ENCODE measurements at regions not wholly inside any gene's neighbourhood (a gene's known extent, or its start where the extent isn't known, plus 50 kb on each side); places are given as distances from the start of the nearest gene placed in this dataset.

DNA sequence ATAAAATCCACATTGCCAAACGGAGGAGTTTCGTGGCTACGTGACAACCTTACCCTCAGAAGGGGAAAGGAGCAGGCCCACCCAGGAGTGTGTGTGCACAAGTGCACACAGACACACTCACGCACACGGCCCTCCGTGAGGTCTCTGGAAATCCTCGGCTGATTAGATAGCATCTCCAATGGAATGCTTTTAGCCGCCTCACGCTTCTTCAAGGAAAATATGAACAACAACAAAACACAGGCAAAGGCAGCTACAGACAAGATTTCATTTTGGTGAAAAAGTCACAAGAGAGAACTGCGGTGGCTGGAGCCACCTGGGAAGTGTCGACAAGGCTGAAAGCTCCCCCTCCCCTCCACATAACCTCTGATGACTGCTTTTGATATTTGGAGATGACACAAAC is 391.8 kb upstream of the MKI67 start:
- 54% methylated on average over 11 of the region's 11 CpGs for WGBS
- Histone ChIP-seq H3K9ac (ENCODE audit: low read length) (no peak overlapping the region), H3K36me3 (ENCODE audit: control insufficient read depth in 1 of 2, insufficient read depth in 2 of 2, low read depth in 1 of 2, low read length in 2 of 2) (no peaks in the 10 kb centered on the region), H3K27me3 (ENCODE audit: control insufficient read depth in 1 of 2, insufficient read depth in 1 of 2, low read length in 2 of 2) (peaks cover 0 to 4% of the 10 kb centered on the region in 2 experiments), H3K27ac (ENCODE audit: low read length, poor library complexity, severe bottlenecking) (no peak overlapping the region), H2BK120ac (ENCODE audit: low read depth, low read length) (no peak overlapping the region), H4K8ac (ENCODE audit: low read length) (no peak overlapping the region), H2BK5ac (ENCODE audit: low read depth, low read length, poor library complexity, severe bottlenecking) (no peak overlapping the region), H2AFZ (ENCODE audit: low read depth, low read length) (no peak overlapping the region), H3K9me3 (ENCODE audit: control insufficient read depth, low read length) (peaks cover 7% of the 10 kb centered on the region), H3K4me1 (ENCODE audit: control insufficient read depth, insufficient read depth, low read depth, low read length) (no peaks in the 10 kb centered on the region), H2BK12ac (ENCODE audit: low read length in 2 of 2) (no peak overlapping the region), H3K4ac (ENCODE audit: low read depth in 1 of 2, low read length in 2 of 2) (no peak overlapping the region), H4K91ac (ENCODE audit: low read length) (no peak overlapping the region), H3K4me2 (ENCODE audit: low read length, poor library complexity, severe bottlenecking) (no peak overlapping the region), H3K79me1 (replicated peaks; ENCODE audit: low read length, poor library complexity, severe bottlenecking) (no peaks in the 10 kb centered on the region), H3K18ac (ENCODE audit: low read depth in 1 of 2, low read length in 2 of 2) (no peak overlapping the region), H3K4me3 (ENCODE audit: insufficient read depth in 1 of 2, low read depth in 1 of 2, low read length in 2 of 2) (no peak overlapping the region), H2BK15ac (ENCODE audit: low read depth, poor library complexity, severe bottlenecking) (no peak overlapping the region), H3K14ac (ENCODE audit: low read length in 2 of 2) (no peak overlapping the region), H3K23ac (ENCODE audit: low read length in 2 of 2) (no peak overlapping the region), H2AK5ac (ENCODE audit: low read length, severe bottlenecking) (no peak overlapping the region)
- DNase-seq = no peak

- Histone ChIP-seq H3K27me3 (ENCODE audit: control insufficient read depth in 1 of 2, insufficient read depth in 1 of 2, low read length in 2 of 2) (peaks cover 0 to 4% of the 10 kb centered on the region in 2 experiments), H2BK120ac (ENCODE audit: low read depth, low read length) (no peak overlapping the region), H3K4me1 (ENCODE audit: control insufficient read depth, insufficient read depth, low read depth, low read length) (no peaks in the 10 kb centered on the region), H3K4me2 (ENCODE audit: low read length, poor library complexity, severe bottlenecking) (no peak overlapping the region), H3K27ac (ENCODE audit: low read length, poor library complexity, severe bottlenecking) (no peak overlapping the region), H2AK5ac (ENCODE audit: low read length, severe bottlenecking) (no peak overlapping the region), H2BK12ac (ENCODE audit: low read length in 2 of 2) (no peak overlapping the region), H3K79me1 (replicated peaks; ENCODE audit: low read length, poor library complexity, severe bottlenecking) (no peaks in the 10 kb centered on the region), H3K9me3 (ENCODE audit: control insufficient read depth, low read length) (peaks cover 7% of the 10 kb centered on the region), H3K4ac (ENCODE audit: low read depth in 1 of 2, low read length in 2 of 2) (no peak overlapping the region), H3K36me3 (ENCODE audit: control insufficient read depth in 1 of 2, insufficient read depth in 2 of 2, low read depth in 1 of 2, low read length in 2 of 2) (no peaks in the 10 kb centered on the region), H2BK5ac (ENCODE audit: low read depth, low read length, poor library complexity, severe bottlenecking) (no peak overlapping the region), H3K9ac (ENCODE audit: low read length) (no peak overlapping the region), H2BK15ac (ENCODE audit: low read depth, poor library complexity, severe bottlenecking) (no peak overlapping the region), H3K14ac (ENCODE audit: low read length in 2 of 2) (no peak overlapping the region), H2AFZ (ENCODE audit: low read depth, low read length) (no peak overlapping the region), H3K23ac (ENCODE audit: low read length in 2 of 2) (no peak overlapping the region), H3K4me3 (ENCODE audit: insufficient read depth in 1 of 2, low read depth in 1 of 2, low read length in 2 of 2) (no peak overlapping the region), H4K91ac (ENCODE audit: low read length) (no peak overlapping the region), H3K18ac (ENCODE audit: low read depth in 1 of 2, low read length in 2 of 2) (no peak overlapping the region), H4K8ac (ENCODE audit: low read length) (no peak overlapping the region)
- WGBS = 78% methylated on average over 6 of the region's 6 CpGs
- no peak for DNase-seq
These were observed 393.4 kb upstream of the MKI67 start for GRCh38 chr10:128519581-128519980.

DNA sequence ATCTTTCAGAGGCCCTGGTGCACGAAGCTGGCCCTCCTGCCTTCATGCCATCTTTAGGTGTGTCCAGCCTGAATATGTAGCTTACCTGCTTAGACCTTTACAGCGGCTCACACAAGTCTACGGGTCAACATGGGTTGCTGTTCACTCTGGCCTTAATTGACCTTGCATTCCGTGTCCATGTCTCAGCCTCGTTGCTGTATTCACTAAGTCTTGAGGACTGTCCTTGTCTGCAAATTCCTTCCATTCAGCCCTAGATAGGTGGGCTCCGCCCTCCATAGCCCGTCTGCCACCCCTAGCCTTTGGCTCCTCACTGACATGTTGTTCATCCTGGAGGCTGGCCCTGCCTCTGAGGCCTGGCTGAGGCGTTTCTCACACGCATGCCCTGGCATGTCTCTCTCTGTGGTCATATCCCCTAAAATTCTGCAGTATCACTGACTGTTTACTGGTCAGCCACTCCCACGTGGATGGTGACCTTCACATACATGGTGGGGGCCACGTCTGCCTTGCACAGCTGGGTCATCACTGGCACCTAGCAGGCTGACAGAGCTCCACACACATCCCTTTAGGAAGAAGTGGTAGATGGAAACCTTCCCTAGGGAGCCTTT is 394.1 kb upstream of the MKI67 start:
- no peak overlapping the region for H2BK5ac ChIP-seq (ENCODE audit: low read depth, low read length, poor library complexity, severe bottlenecking)
- WGBS = 81% methylated on average over 11 of the region's 11 CpGs
- H3K9ac ChIP-seq (ENCODE audit: low read length) = no peak overlapping the region
- H3K4ac ChIP-seq (ENCODE audit: low read depth in 1 of 2, low read length in 2 of 2) = no peak overlapping the region
- no peak for DNase-seq
- no peak overlapping the region for H4K8ac ChIP-seq (ENCODE audit: low read length)
- no peak overlapping the region for H4K91ac ChIP-seq (ENCODE audit: low read length)
- H2BK15ac ChIP-seq (ENCODE audit: low read depth, poor library complexity, severe bottlenecking) = no peak overlapping the region
- peaks cover 7% of the 10 kb centered on the region for H3K9me3 ChIP-seq (ENCODE audit: control insufficient read depth, low read length)
- peaks cover 0 to 4% of the 10 kb centered on the region in 2 experiments for H3K27me3 ChIP-seq (ENCODE audit: control insufficient read depth in 1 of 2, insufficient read depth in 1 of 2, low read length in 2 of 2)
- H3K14ac ChIP-seq (ENCODE audit: low read length in 2 of 2) = no peak overlapping the region
- H3K4me3 ChIP-seq (ENCODE audit: insufficient read depth in 1 of 2, low read depth in 1 of 2, low read length in 2 of 2) = no peak overlapping the region
- H2AK5ac ChIP-seq (ENCODE audit: low read length, severe bottlenecking) = no peak overlapping the region
- no peak overlapping the region for H3K23ac ChIP-seq (ENCODE audit: low read length in 2 of 2)
- no peak overlapping the region for H3K27ac ChIP-seq (ENCODE audit: low read length, poor library complexity, severe bottlenecking)
- H3K36me3 ChIP-seq (ENCODE audit: control insufficient read depth in 1 of 2, insufficient read depth in 2 of 2, low read depth in 1 of 2, low read length in 2 of 2) = no peaks in the 10 kb centered on the region
- H3K18ac ChIP-seq (ENCODE audit: low read depth in 1 of 2, low read length in 2 of 2) = no peak overlapping the region
- H2BK120ac ChIP-seq (ENCODE audit: low read depth, low read length) = no peak overlapping the region
- no peak overlapping the region for H2BK12ac ChIP-seq (ENCODE audit: low read length in 2 of 2)
- no peak overlapping the region for H3K4me2 ChIP-seq (ENCODE audit: low read length, poor library complexity, severe bottlenecking)
- H3K4me1 ChIP-seq (ENCODE audit: control insufficient read depth, insufficient read depth, low read depth, low read length) = no peaks in the 10 kb centered on the region
- no peaks in the 10 kb centered on the region for H3K79me1 ChIP-seq (replicated peaks; ENCODE audit: low read length, poor library complexity, severe bottlenecking)
- no peak overlapping the region for H2AFZ ChIP-seq (ENCODE audit: low read depth, low read length)

DNA sequence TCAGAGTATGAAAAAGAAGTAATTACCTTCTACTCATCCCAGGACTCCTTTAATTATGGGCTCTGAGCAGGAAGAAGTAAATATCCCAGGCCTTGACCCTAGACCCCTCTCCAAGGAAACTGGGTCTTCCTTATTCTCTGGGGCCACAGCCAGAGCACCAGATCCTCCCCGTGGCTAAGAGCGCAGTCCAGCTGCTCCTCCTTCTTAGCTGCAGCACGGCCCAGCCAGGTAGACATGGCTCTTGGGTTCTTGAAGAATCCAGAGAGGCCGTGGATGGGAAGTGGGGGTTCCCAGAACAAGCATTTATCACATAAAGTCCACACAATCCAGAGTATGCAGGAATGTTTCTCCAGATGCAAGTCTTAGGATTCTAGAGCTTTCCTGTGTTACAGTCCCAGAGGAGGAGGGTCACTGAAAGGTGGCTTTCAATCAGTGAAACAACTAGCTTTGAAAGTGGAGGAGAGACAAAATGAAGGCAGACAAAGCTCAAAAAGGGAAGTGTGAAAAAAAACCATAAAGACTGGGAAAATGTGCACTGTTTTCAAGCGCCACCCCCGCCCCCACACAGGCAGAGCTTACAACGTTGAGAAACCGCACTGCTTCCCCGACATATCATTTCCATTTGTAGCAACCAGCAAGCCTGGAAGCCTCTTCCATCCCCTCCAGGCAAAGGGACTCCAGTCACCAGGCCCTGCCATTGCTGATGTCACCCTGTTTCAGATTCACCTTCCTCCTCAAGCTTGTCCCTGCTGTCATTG is 396.5 kb upstream of the MKI67 start:
- Histone ChIP-seq H2BK5ac (ENCODE audit: low read depth, low read length, poor library complexity, severe bottlenecking) (no peak overlapping the region), H2AK5ac (ENCODE audit: low read length, severe bottlenecking) (no peak overlapping the region), H3K4me3 (ENCODE audit: insufficient read depth in 1 of 2, low read depth in 1 of 2, low read length in 2 of 2) (no peak overlapping the region)

More for the DNA sequence above, 396.5 kb upstream of the MKI67 start:
- H3K18ac ChIP-seq (ENCODE audit: low read depth in 1 of 2, low read length in 2 of 2) = no peak overlapping the region
- H3K4me2 ChIP-seq (ENCODE audit: low read length, poor library complexity, severe bottlenecking) = no peak overlapping the region
- H2BK120ac ChIP-seq (ENCODE audit: low read depth, low read length) = no peak overlapping the region
- 65% methylated on average over 7 of the region's 9 CpGs for WGBS
- H3K9me3 ChIP-seq (ENCODE audit: control insufficient read depth, low read length) = peaks cover 7% of the 10 kb centered on the region
- no peak overlapping the region for H4K8ac ChIP-seq (ENCODE audit: low read length)
- no peak for DNase-seq
- no peaks in the 10 kb centered on the region for H3K27me3 ChIP-seq (ENCODE audit: control insufficient read depth in 1 of 2, insufficient read depth in 1 of 2, low read length in 2 of 2)
- H3K9ac ChIP-seq (ENCODE audit: low read length) = no peak overlapping the region
- no peaks in the 10 kb centered on the region for H3K36me3 ChIP-seq (ENCODE audit: control insufficient read depth in 1 of 2, insufficient read depth in 2 of 2, low read depth in 1 of 2, low read length in 2 of 2)
- H2AFZ ChIP-seq (ENCODE audit: low read depth, low read length) = no peak overlapping the region
- H3K14ac ChIP-seq (ENCODE audit: low read length in 2 of 2) = no peak overlapping the region
- H3K27ac ChIP-seq (ENCODE audit: low read length, poor library complexity, severe bottlenecking) = no peak overlapping the region
- no peak overlapping the region for H3K23ac ChIP-seq (ENCODE audit: low read length in 2 of 2)
- no peak overlapping the region for H2BK15ac ChIP-seq (ENCODE audit: low read depth, poor library complexity, severe bottlenecking)
- H4K91ac ChIP-seq (ENCODE audit: low read length) = no peak overlapping the region
- H2BK12ac ChIP-seq (ENCODE audit: low read length in 2 of 2) = no peak overlapping the region
- H3K4me1 ChIP-seq (ENCODE audit: control insufficient read depth, insufficient read depth, low read depth, low read length) = no peaks in the 10 kb centered on the region
- H3K4ac ChIP-seq (ENCODE audit: low read depth in 1 of 2, low read length in 2 of 2) = no peak overlapping the region
- H3K79me1 ChIP-seq (replicated peaks; ENCODE audit: low read length, poor library complexity, severe bottlenecking) = no peaks in the 10 kb centered on the region

Data from mesenchymal stem cell (in vitro differentiated cells and primary cell).